Neutrophil (primary cell): ENCODE measurements at regions not wholly inside any gene's neighbourhood (a gene's known extent, or its start where the extent isn't known, plus 50 kb on each side); places are given as distances from the start of the nearest gene placed in this dataset.

ENCODE experiments used
- H3K27ac ChIP-seq: fragments of 200-600 bp; sonication (generic); 2 replicates; pipeline ENCODE4 v1.5.1; 2016; ENCODE audit warnings: mild to moderate bottlenecking, moderate library complexity
- H3K27me3 ChIP-seq: fragments of 200-600 bp; sonication (generic); 2 replicates; pipeline ENCODE4 v1.6.0; 2016; ENCODE audit warnings: mild to moderate bottlenecking
- H3K36me3 ChIP-seq: fragments of 200-600 bp; sonication (generic); 2 replicates; pipeline ENCODE4 v1.5.1; 2017
- H3K4me1 ChIP-seq, 2 experiments: fragments of 200-600 bp in 1 of 2; sonication (generic) in 1 of 2; 1 replicate in 1 of 2; 2 replicates in 1 of 2; pipeline versions ENCODE4 v1.5.1 to v1.6.1; 2013 to 2016; ENCODE audit warnings: low read depth in 1 of 2, low read length in 1 of 2, mild to moderate bottlenecking in 1 of 2, moderate library complexity in 1 of 2; ENCODE audit not compliant: control insufficient read depth in 1 of 2, insufficient read depth in 1 of 2
- H3K4me3 ChIP-seq, 2 experiments: fragments of 200-600 bp in 1 of 2; sonication (generic) in 1 of 2; 1 replicate in 1 of 2; 2 replicates in 1 of 2; pipeline ENCODE4 v1.5.1; 2013 to 2016; ENCODE audit warnings: low read depth in 1 of 2, low read length in 1 of 2, mild to moderate bottlenecking in 1 of 2, moderate library complexity in 1 of 2
- H3K9me3 ChIP-seq: fragments of 200-600 bp; sonication (generic); 2 replicates; pipeline ENCODE4 v1.5.1; 2016
- CTCF ChIP-seq: fragments of 200-600 bp; sonication (generic); IDR thresholded peaks from 2 replicates; pipeline ENCODE4 v1.5.1; 2016; ENCODE audit warnings: antibody characterized with exemption

- no peak for TF ChIP-seq CTCF
- H3K36me3 ChIP-seq: no peaks in the 10 kb centered on the region
- H3K4me3 ChIP-seq: no peak overlapping the region
- H3K4me1 ChIP-seq: no peaks in the 10 kb centered on the region
- H3K9me3 ChIP-seq: no peaks in the 10 kb centered on the region
- H3K27me3 ChIP-seq: no peaks in the 10 kb centered on the region
- no peak overlapping the region for H3K27ac ChIP-seq
These were observed 211.5 kb upstream of the GAS1 start for GRCh38 chr9:87158765-87159164.

GRCh38 chr9:87160148-87161102 is 213.1 kb upstream of the GAS1 start:
- Histone ChIP-seq H3K9me3 (no peaks in the 10 kb centered on the region), H3K4me3 (no peak overlapping the region), H3K27me3 (no peaks in the 10 kb centered on the region), H3K27ac (no peak overlapping the region), H3K36me3 (no peaks in the 10 kb centered on the region), H3K4me1 (no peaks in the 10 kb centered on the region)
- no peak for TF ChIP-seq CTCF

GRCh38 chr9:87167161-87167560 is 219.9 kb upstream of the GAS1 start:
- H3K4me3 ChIP-seq: no peak overlapping the region
- H3K27ac ChIP-seq: no peak overlapping the region
- no peaks in the 10 kb centered on the region for H3K4me1 ChIP-seq
- H3K27me3 ChIP-seq: no peaks in the 10 kb centered on the region
- H3K36me3 ChIP-seq: no peaks in the 10 kb centered on the region
- no peak for TF ChIP-seq CTCF
- no peaks in the 10 kb centered on the region for H3K9me3 ChIP-seq

GRCh38 chr9:87167582-87167981 is 220.3 kb upstream of the GAS1 start:
- Histone ChIP-seq H3K4me3 (no peak overlapping the region), H3K27ac (no peak overlapping the region), H3K27me3 (no peaks in the 10 kb centered on the region), H3K9me3 (no peaks in the 10 kb centered on the region), H3K36me3 (no peaks in the 10 kb centered on the region), H3K4me1 (no peaks in the 10 kb centered on the region)
- no peak for TF ChIP-seq CTCF

- Histone ChIP-seq H3K27ac (no peak overlapping the region), H3K36me3 (no peaks in the 10 kb centered on the region), H3K4me3 (no peak overlapping the region), H3K9me3 (no peaks in the 10 kb centered on the region), H3K27me3 (no peaks in the 10 kb centered on the region), H3K4me1 (no peaks in the 10 kb centered on the region)
- no peak for TF ChIP-seq CTCF
These were observed 231.0 kb upstream of the GAS1 start for GRCh38 chr9:87178302-87178701.
